OCI-LY3 (cell line): ENCODE measurements at regions not wholly inside any gene's neighbourhood (a gene's known extent, or its start where the extent isn't known, plus 50 kb on each side); places are given as distances from the start of the nearest gene placed in this dataset.

Experiments used
- EZH2phosphoT487 ChIP-seq: fragments of 200-600 bp; shearing (Covaris generic); IDR thresholded peaks from 2 replicates; pipeline ENCODE4 v1.6.1; 2018; ENCODE audit warnings: antibody characterized with exemption, mixed run types, low read depth
- TF ChIP-seq, protein P1 (sequence below): fragments of 200-600, 300-600 bp; sonication (generic); IDR thresholded peaks from 2 replicates; pipeline ENCODE4 v1.5.1; 2014; ENCODE audit warnings: antibody characterized with exemption, low read length, low read depth

DNA sequence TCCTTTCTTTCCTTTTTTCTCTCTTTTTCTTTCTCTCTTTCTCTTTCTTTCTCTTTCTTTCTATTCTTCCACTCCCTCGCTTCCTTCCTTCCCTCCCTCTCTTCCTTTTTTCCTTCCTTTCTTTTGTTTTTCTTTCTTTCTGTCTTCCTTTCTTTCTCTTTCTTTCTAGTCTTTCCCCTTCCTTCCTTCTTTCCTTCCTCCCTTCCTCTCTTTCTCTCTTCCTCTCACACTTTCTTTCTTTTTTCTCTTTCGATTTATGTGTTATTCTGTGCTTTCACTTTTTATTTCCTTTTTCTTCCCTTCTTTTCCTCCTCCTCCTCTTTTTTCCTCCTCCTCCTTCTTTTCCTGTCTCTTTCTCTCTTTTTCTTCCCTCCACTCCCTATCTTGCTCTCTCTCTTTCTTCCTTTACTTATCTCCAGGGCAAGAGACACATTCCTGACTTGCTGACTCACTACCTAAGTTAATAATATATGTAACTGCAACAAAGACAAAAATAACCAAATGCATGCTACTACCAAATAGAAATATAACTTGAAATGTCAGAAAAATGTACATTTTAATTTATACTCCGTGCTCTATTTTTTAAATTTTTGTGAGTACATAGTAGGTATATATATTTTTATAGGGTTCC lies 445.5 kb downstream of the GABRG2 start:
- TF ChIP-seq, protein P1, sequence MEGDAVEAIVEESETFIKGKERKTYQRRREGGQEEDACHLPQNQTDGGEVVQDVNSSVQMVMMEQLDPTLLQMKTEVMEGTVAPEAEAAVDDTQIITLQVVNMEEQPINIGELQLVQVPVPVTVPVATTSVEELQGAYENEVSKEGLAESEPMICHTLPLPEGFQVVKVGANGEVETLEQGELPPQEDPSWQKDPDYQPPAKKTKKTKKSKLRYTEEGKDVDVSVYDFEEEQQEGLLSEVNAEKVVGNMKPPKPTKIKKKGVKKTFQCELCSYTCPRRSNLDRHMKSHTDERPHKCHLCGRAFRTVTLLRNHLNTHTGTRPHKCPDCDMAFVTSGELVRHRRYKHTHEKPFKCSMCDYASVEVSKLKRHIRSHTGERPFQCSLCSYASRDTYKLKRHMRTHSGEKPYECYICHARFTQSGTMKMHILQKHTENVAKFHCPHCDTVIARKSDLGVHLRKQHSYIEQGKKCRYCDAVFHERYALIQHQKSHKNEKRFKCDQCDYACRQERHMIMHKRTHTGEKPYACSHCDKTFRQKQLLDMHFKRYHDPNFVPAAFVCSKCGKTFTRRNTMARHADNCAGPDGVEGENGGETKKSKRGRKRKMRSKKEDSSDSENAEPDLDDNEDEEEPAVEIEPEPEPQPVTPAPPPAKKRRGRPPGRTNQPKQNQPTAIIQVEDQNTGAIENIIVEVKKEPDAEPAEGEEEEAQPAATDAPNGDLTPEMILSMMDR, result no peak
- no peak for TF ChIP-seq EZH2phosphoT487
